Thyroid gland (tissue), 4 donors: ENCODE measurements at regions not wholly inside any gene's neighbourhood (a gene's known extent, or its start where the extent isn't known, plus 50 kb on each side); places are given as distances from the start of the nearest gene placed in this dataset.

Experiments used
- CTCF ChIP-seq, 6 experiments: fragments of 200-600 bp in 3 of 6; fragments of 450-650 bp in 3 of 6; sonication (generic) in 3 of 6; IDR thresholded peaks; one replicate each; pipeline ENCODE4 v1.5.1; 2016 to 2019; ENCODE audit warnings: antibody characterized with exemption in 6 of 6, mild to moderate bottlenecking in 2 of 6, inconsistent platforms in 1 of 6, moderate library complexity in 1 of 6
- POLR2A ChIP-seq, 2 donors: fragments of 450-650 bp; IDR thresholded peaks; one replicate each; pipeline ENCODE4 v1.6.1; 2017; ENCODE audit warnings: antibody characterized with exemption in 2 of 2, mild to moderate bottlenecking in 2 of 2, moderate library complexity in 1 of 2

DNA sequence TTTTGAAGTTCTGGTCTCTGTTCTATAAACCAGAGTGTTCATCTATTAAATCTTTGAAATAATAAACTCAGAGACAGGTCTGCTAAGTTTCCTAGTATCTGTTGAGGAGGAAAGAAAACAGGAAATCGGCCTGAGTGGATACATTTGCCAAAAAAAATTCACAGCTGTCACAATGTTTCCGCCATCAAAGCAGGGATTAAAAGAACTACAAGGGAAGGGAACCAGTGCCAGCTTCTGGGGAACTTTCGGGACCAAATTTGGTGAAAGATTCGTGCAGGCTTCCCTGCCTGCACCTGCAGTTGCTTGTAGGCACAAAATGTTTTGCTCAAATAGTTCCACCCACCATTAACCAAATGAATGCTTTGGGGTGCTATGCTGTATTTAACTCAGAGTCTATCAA is 267.5 kb downstream of the MSX2 start:
- TF ChIP-seq CTCF (IDR thresholded peaks at IDR 0.05) (no peak), POLR2A (IDR thresholded peaks at IDR 0.05) (no peak)
